Glomerular endothelial cell (primary cell): ENCODE measurements at regions not wholly inside any gene's neighbourhood (a gene's known extent, or its start where the extent isn't known, plus 50 kb on each side); places are given as distances from the start of the nearest gene placed in this dataset.

Experiments
- DNase-seq: peaks from one replicate; pipeline ENCODE4 v3.0.0-alpha.2; 2011; ENCODE audit warnings: low read depth, low spot score; ENCODE audit errors: extremely low read depth

- no peak for DNase-seq
Observed at GRCh38 chr4:106463622-106464021, 95.0 kb upstream of the GIMD1 start.

GRCh38 chr4:106454581-106454980 lies 86.0 kb upstream of the GIMD1 start:
- DNase-seq: no peak

- DNase-seq: no peak
Observed at GRCh38 chr4:106454021-106454420, 85.4 kb upstream of the GIMD1 start.

GRCh38 chr4:106451091-106451490 lies 82.5 kb upstream of the GIMD1 start:
- DNase-seq: no peak

- DNase-seq: no peak
Observed at GRCh38 chr4:106450249-106450648, 81.7 kb upstream of the GIMD1 start.

- DNase-seq: no peak
Observed at GRCh38 chr4:106444557-106444956, 76.0 kb upstream of the GIMD1 start.

GRCh38 chr4:106430797-106431196 lies 62.2 kb upstream of the GIMD1 start:
- DNase-seq: no peak

GRCh38 chr4:106429885-106430284 lies 61.3 kb upstream of the GIMD1 start:
- no peak for DNase-seq

GRCh38 chr4:106426069-106426468 lies 57.5 kb upstream of the GIMD1 start:
- DNase-seq: no peak

GRCh38 chr4:106425576-106425975 lies 57.0 kb upstream of the GIMD1 start:
- no peak for DNase-seq

- DNase-seq: no peak
Observed at GRCh38 chr4:106424426-106424825, 55.8 kb upstream of the GIMD1 start.

- DNase-seq: no peak
Observed at GRCh38 chr4:106423791-106424190, 55.2 kb upstream of the GIMD1 start.

GRCh38 chr4:106422766-106423165 lies 54.2 kb upstream of the GIMD1 start:
- no peak for DNase-seq

- no peak for DNase-seq
Observed at GRCh38 chr4:106421441-106422296, 53.1 kb upstream of the GIMD1 start.

- DNase-seq: no peak
Observed at GRCh38 chr4:106418444-106418843, 49.9 kb upstream of the GIMD1 start.
